GM12878 (cell line): ENCODE measurements at regions not wholly inside any gene's neighbourhood (a gene's known extent, or its start where the extent isn't known, plus 50 kb on each side); places are given as distances from the start of the nearest gene placed in this dataset.

Source experiments
- ATAC-seq: fragments of 200-7000 bp; cut with Tn5 transposase; 3 replicates; pipeline ENCODE4 v1.9.1; 2020; ENCODE audit warnings: mild to moderate bottlenecking, moderate library complexity
- BruUV-seq: library from RNA; stranded (reverse); fragments of 400-500 nt; replicated peaks from 2 replicates; lab custom pipeline; 2021; lab: Mats Ljungman, UMichigan
- CTCF ChIA-PET: fragments of 300-600 bp; sonication (Branson Sonifier 250); formaldehyde crosslinking; extraction: SDS; loops from one replicate; lab custom pipeline; 2021; ENCODE audit warnings: inconsistent platforms; lab: Yijun Ruan, JAX
- POLR2A ChIA-PET: fragments of 350-600 bp; formaldehyde crosslinking; extraction: SDS; loops from one replicate; lab custom pipeline; 2021; ENCODE audit warnings: inconsistent platforms; lab: Charles Lee
- RAD21 ChIA-PET: fragments of 300-600 bp; sonication (Branson Sonifier 250); formaldehyde crosslinking; loops from one replicate; lab custom pipeline; 2023; ENCODE audit warnings: antibody characterized with exemption; ENCODE audit not compliant: unreplicated experiment; lab: Charles Lee
- SMC1A ChIA-PET: fragments of 300-600 bp; sonication (Branson Sonifier 250); formaldehyde crosslinking; loops from one replicate; lab custom pipeline; 2023; ENCODE audit not compliant: unreplicated experiment, uncharacterized antibody; lab: Charles Lee
- DNase-seq: peaks from one replicate; pipeline ENCODE4 v3.0.0-alpha.2; 2011; ENCODE audit warnings: low read depth, low spot score
- FAIRE-seq: peaks from 3 replicates; lab custom pipeline; 2011; peaks lifted over from hg19 to GRCh38; lab: Jason Lieb, UNC
- H2AFZ ChIP-seq: 2 replicates; pipeline ENCODE4 v1.6.0; 2011; ENCODE audit warnings: low read depth, low read length, control low read depth; ENCODE audit not compliant: control insufficient read depth
- H3K27ac ChIP-seq: 2 replicates; pipeline ENCODE4 v1.5.1; 2011; ENCODE audit warnings: control low read depth; ENCODE audit not compliant: control insufficient read depth, insufficient read depth
- H3K27me3 ChIP-seq, 2 experiments: replicated peaks in 1 of 2; 2 replicates each; pipeline versions ENCODE4 v1.6.0 to v1.6.1; 2011; ENCODE audit warnings: low read length in 1 of 2; ENCODE audit not compliant: control insufficient read depth in 2 of 2, insufficient read depth in 2 of 2
- H3K36me3 ChIP-seq, 2 experiments: 2 replicates each; pipeline ENCODE4 v1.5.1; 2011; ENCODE audit warnings: low read length in 1 of 2; ENCODE audit not compliant: control insufficient read depth in 2 of 2, insufficient read depth in 2 of 2
- H3K4me1 ChIP-seq: 2 replicates; pipeline ENCODE4 v1.6.1; 2011; ENCODE audit warnings: mild to moderate bottlenecking, low read length, moderate library complexity, mixed read lengths; ENCODE audit not compliant: control insufficient read depth, insufficient read depth
- H3K4me2 ChIP-seq: 2 replicates; pipeline ENCODE4 v1.6.0; 2011; ENCODE audit warnings: control low read depth; ENCODE audit not compliant: control insufficient read depth, insufficient read depth
- H3K4me3 ChIP-seq: fragments of 200-600 bp; sonication (generic); 2 replicates; pipeline ENCODE4 v1.5.1; 2016
- H3K79me2 ChIP-seq: 2 replicates; pipeline ENCODE4 v1.6.0; 2011; ENCODE audit warnings: low read length; ENCODE audit not compliant: control insufficient read depth, insufficient read depth
- H3K9ac ChIP-seq: 2 replicates; pipeline ENCODE4 v1.8.0; 2011; ENCODE audit warnings: low read length, control low read depth, mixed read lengths; ENCODE audit not compliant: control insufficient read depth, insufficient read depth
- H3K9me3 ChIP-seq: replicated peaks from 3 replicates; pipeline ENCODE4 v1.5.1; 2011; ENCODE audit warnings: mild to moderate bottlenecking, low read length; ENCODE audit not compliant: control insufficient read depth, insufficient read depth
- H4K20me1 ChIP-seq: 2 replicates; pipeline ENCODE4 v1.6.0; 2011; ENCODE audit not compliant: control insufficient read depth, insufficient read depth
- JUNB ChIP-seq: IDR thresholded peaks from 2 replicates; pipeline ENCODE4 v1.6.1; 2016; ENCODE audit warnings: antibody characterized with exemption, mild to moderate bottlenecking
- NR2C2 ChIP-seq: IDR thresholded peaks from 2 replicates; pipeline ENCODE4 v1.6.1; 2011; ENCODE audit warnings: borderline replicate concordance, low read depth; ENCODE audit not compliant: control insufficient read depth, insufficient read length
- ZNF217 ChIP-seq: fragments of 450-650 bp; IDR thresholded peaks from 2 replicates; pipeline ENCODE4 v1.6.1; 2017; ENCODE audit warnings: antibody characterized with exemption, mild to moderate bottlenecking
- ZNF687 ChIP-seq: fragments of 450-650 bp; IDR thresholded peaks from 2 replicates; pipeline ENCODE4 v1.6.1; 2017; ENCODE audit warnings: mild to moderate bottlenecking, moderate library complexity
- WGBS: methylation state at CpG from one replicate; pipeline ENCODE4 v1.1.6; 2016; ENCODE audit warnings: low lambda C conversion rate; ENCODE audit not compliant: insufficient replicate concordance, insufficient coverage; ENCODE audit errors: missing lambda C conversion rate; 5-methylcytosine and 5-hydroxymethylcytosine counted together
- in situ Hi-C: fragments of 300-500 bp; cut with MboI; formaldehyde crosslinking; loops from 9 replicates; pipeline ENCODE4 v1.14.3; 2018; ENCODE audit warnings: mixed read lengths
- intact Hi-C: fragments of 100-400 bp; cut with micrococcal nuclease; formaldehyde crosslinking; loops from one replicate; pipeline ENCODE4 v1.14.2; 2022; ENCODE audit not compliant: unreplicated experiment
- TF ChIP-seq, protein P1 (sequence below): fragments of 450-650 bp; IDR thresholded peaks from 2 replicates; pipeline ENCODE4 v1.6.1; 2018; ENCODE audit warnings: mild to moderate bottlenecking, low read depth, moderate library complexity; ENCODE audit not compliant: partially characterized antibody

GRCh38 chr13:48775285-48775684, 121.6 kb downstream of the CYSLTR2 start:
- no peak for TF ChIP-seq JUNB
- no peak for TF ChIP-seq ZNF217
- TF ChIP-seq ZNF687 = no peak
- TF ChIP-seq, protein P1, sequence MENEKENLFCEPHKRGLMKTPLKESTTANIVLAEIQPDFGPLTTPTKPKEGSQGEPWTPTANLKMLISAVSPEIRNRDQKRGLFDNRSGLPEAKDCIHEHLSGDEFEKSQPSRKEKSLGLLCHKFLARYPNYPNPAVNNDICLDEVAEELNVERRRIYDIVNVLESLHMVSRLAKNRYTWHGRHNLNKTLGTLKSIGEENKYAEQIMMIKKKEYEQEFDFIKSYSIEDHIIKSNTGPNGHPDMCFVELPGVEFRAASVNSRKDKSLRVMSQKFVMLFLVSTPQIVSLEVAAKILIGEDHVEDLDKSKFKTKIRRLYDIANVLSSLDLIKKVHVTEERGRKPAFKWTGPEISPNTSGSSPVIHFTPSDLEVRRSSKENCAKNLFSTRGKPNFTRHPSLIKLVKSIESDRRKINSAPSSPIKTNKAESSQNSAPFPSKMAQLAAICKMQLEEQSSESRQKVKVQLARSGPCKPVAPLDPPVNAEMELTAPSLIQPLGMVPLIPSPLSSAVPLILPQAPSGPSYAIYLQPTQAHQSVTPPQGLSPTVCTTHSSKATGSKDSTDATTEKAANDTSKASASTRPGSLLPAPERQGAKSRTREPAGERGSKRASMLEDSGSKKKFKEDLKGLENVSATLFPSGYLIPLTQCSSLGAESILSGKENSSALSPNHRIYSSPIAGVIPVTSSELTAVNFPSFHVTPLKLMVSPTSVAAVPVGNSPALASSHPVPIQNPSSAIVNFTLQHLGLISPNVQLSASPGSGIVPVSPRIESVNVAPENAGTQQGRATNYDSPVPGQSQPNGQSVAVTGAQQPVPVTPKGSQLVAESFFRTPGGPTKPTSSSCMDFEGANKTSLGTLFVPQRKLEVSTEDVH = no peak
- no peak for TF ChIP-seq NR2C2
- H3K4me2 ChIP-seq = no peak overlapping the region
- no peaks in the 10 kb centered on the region for H3K36me3 ChIP-seq
- H2AFZ ChIP-seq = no peak overlapping the region
- ChIA-PET SMC1A (no interaction called here), RAD21 (no interaction called here), CTCF (interaction anchor here (0.8 to 0.9 kb wide), 2 partner anchors 25 to 27 kb away, joined by 3 read pairs; no protein-coding TSS in a partner anchor), POLR2A (no interaction called here)
- H3K9me3 ChIP-seq = peaks cover 2% of the 10 kb centered on the region; the same call in 2 of the 3 replicates
- 71% methylated on average over 2 of the region's 2 CpGs for WGBS
- no TSS peak for BruUV-seq
- H3K27me3 ChIP-seq = no peaks in the 10 kb centered on the region; a peak in 2 of 4 replicates
- H3K27ac ChIP-seq = no peak overlapping the region
- H3K4me1 ChIP-seq = no peaks in the 10 kb centered on the region
- intact Hi-C loops = no loop called here
- no peak overlapping the region for H3K9ac ChIP-seq
- no peak overlapping the region for H3K4me3 ChIP-seq
- FAIRE-seq (no peak), DNase-seq (no peak), ATAC-seq (no peak)
- H3K79me2 ChIP-seq = no peaks in the 10 kb centered on the region
- no peaks in the 10 kb centered on the region for H4K20me1 ChIP-seq
- in situ Hi-C loops = no loop called here
